Spleen (tissue), 11 donors: ENCODE measurements at regions not wholly inside any gene's neighbourhood (a gene's known extent, or its start where the extent isn't known, plus 50 kb on each side); places are given as distances from the start of the nearest gene placed in this dataset.

Experiments used
- DNase-seq: peaks from one replicate; pipeline ENCODE4 v3.0.0-alpha.2; 2020
- H3K27ac ChIP-seq, 8 donors: fragments of 200-600 bp; sonication (generic) in 7 of 8; 1 replicate in 4 of 8; 2 replicates in 4 of 8; pipeline versions ENCODE4 v1.5.0 to v1.8.0; 2016 to 2021; ENCODE audit warnings: inconsistent platforms in 4 of 8, mild to moderate bottlenecking in 4 of 8, moderate library complexity in 1 of 8
- H3K27me3 ChIP-seq, 7 donors: fragments of 200-600 bp; sonication (generic) in 6 of 7; replicated peaks in 1 of 7; 1 replicate in 4 of 7; 2 replicates in 3 of 7; pipeline versions ENCODE4 v1.5.0 to v1.8.0; 2016 to 2021; ENCODE audit warnings: inconsistent platforms in 3 of 7, mild to moderate bottlenecking in 1 of 7
- H3K36me3 ChIP-seq, 6 donors: fragments of 200-600 bp; sonication (generic) in 5 of 6; 1 replicate in 4 of 6; 2 replicates in 2 of 6; pipeline versions ENCODE4 v1.5.0 to v1.8.0; 2016 to 2021; ENCODE audit warnings: inconsistent platforms in 2 of 6
- H3K4me1 ChIP-seq, 6 donors: fragments of 200-600 bp; sonication (generic) in 5 of 6; 1 replicate in 3 of 6; 2 replicates in 3 of 6; pipeline versions ENCODE4 v1.5.0 to v1.8.0; 2016 to 2021; ENCODE audit warnings: inconsistent platforms in 3 of 6
- H3K4me3 ChIP-seq, 8 donors: fragments of 200-600 bp; sonication (generic) in 7 of 8; 1 replicate in 4 of 8; 2 replicates in 4 of 8; pipeline versions ENCODE4 v1.5.0 to v1.8.0; 2016 to 2021; ENCODE audit warnings: inconsistent platforms in 4 of 8, mild to moderate bottlenecking in 4 of 8, moderate library complexity in 2 of 8
- H3K9me3 ChIP-seq, 8 donors: fragments of 200-600 bp; sonication (generic) in 7 of 8; 1 replicate in 4 of 8; 2 replicates in 4 of 8; pipeline versions ENCODE4 v1.5.0 to v1.8.0; 2016 to 2021; ENCODE audit warnings: inconsistent platforms in 4 of 8
- POLR2A ChIP-seq, 3 donors: fragments of 450-650 bp; IDR thresholded peaks; one replicate each; pipeline ENCODE4 v1.5.1; 2017; ENCODE audit warnings: antibody characterized with exemption in 3 of 3, mild to moderate bottlenecking in 1 of 3
- POLR2AphosphoS5 ChIP-seq, 3 donors: sonication (generic); formaldehyde crosslinking; IDR thresholded peaks; one replicate each; pipeline ENCODE4 v1.5.1; 2017; ENCODE audit warnings: antibody characterized with exemption in 3 of 3
- WGBS, 5 donors: extraction: QIAGEN DNeasy Blood & Tissue Kit in 3 of 5; methylation state at CpG; one replicate each; pipeline versions ENCODE4 v1.1.5 to v1.1.7; 2013 to 2018; 5-methylcytosine and 5-hydroxymethylcytosine counted together
- intact Hi-C: fragments of 100-400 bp; cut with DNase I; formaldehyde crosslinking; loops from one replicate; pipeline ENCODE4 v1.15.0; 2023; ENCODE audit warnings: low total_unique reads
- TF ChIP-seq, protein P1 (sequence below), 11 experiments: fragments of 200-600 bp in 7 of 11; fragments of 450-650 bp in 4 of 11; sonication (generic) in 4 of 11; IDR thresholded peaks in 8 of 11; conservative IDR thresholded peaks in 3 of 11; 1 replicate in 7 of 11; 2 replicates in 4 of 11; pipeline versions ENCODE4 v1.4.0 to v1.8.0; 2016 to 2021; ENCODE audit warnings: antibody characterized with exemption in 11 of 11, inconsistent platforms in 4 of 11, mild to moderate bottlenecking in 1 of 11
- donor health status: healthy with polysubstance abuse.
- donor health status: DM: no; HTN: no; CAD: no; lungs with moderate emphysema.
- donor health status: DM: no; HTN: no; CAD: no.
- donor health status: Bipolar disorder and iron deficiency.
- donor health status: healthy.
- donor health status: DM: no; HTN: no; CAD: no.
- donor health status: DM: yes; HTN: yes; CAD: no.

DNA sequence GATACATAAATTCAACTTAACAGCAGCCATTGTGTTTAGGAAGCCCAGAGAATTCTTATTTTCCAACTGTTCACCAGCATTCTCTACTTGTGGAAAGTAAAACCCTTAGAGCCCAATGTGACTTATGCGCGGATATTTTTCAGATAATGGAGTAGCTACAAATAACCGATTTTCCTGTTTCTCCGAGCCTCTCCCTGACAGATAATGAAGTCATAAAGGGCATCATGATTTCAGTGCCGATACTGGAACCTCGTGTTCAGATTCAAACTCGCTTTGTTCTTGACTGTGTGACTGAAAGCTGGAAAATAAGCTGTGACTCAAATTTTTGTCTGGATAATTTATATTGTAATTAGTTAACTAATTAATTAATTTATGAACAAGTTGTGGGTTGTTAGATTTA, 228.2 kb downstream of the VAPA start:
- no peak overlapping the region for H3K4me3 ChIP-seq
- TF ChIP-seq POLR2A (IDR thresholded peaks at IDR 0.05) = no peak
- no peaks in the 10 kb centered on the region for H3K36me3 ChIP-seq
- WGBS, 5 donors = 92 to 95% (median 93%) methylated on average over 7 of the region's 7 CpGs
- intact Hi-C loops = no loop called here
- H3K9me3 ChIP-seq = no peaks in the 10 kb centered on the region
- H3K27ac ChIP-seq = no peak overlapping the region
- no peaks in the 10 kb centered on the region for H3K27me3 ChIP-seq
- peaks cover 0 to 12% (median 0%) of the 10 kb centered on the region in 6 donors for H3K4me1 ChIP-seq
- DNase-seq = no peak

DNA sequence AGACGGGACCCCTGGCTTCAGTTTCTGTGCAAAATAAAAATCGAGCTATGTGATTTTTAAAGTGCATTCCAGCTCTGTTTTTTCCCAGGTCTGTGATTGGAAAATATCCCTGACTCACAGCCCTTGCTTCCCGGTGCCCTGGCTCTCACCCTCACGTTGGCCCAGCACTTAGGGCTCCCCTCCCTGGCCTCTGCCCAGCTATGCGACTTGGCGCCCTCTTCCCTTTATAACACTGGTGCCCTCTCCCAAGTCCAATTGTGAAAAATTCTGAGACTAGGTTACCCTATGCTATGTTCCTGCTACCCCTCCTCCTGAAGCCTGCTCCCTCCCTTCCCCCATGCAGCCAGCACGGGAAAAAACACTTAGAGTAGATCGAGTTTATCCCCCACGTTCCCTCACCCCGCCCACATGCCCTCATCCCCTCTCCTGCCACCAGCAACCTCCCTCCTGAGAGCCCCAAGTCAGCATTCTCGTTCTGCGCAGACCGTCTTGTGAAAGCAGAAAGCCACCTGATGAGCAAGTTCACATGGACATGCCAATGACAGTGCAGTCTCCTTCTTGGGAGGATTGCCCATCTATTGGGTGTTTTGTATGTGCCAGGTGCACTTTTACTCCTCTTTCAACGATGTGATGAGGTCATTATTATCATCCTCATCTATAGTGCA, 228.8 kb downstream of the VAPA start:
- no peaks in the 10 kb centered on the region for H3K9me3 ChIP-seq
- peak overlapping the region in 1 of 8 donors; percentile 31 for H3K27ac ChIP-seq
- no peaks in the 10 kb centered on the region for H3K36me3 ChIP-seq
- H3K4me3 ChIP-seq = no peak overlapping the region
- DNase-seq = no peak
- H3K4me1 ChIP-seq = peaks cover 0 to 12% (median 0%) of the 10 kb centered on the region in 6 donors
- intact Hi-C loops = no loop called here
- no peaks in the 10 kb centered on the region for H3K27me3 ChIP-seq
- 61 to 80% (median 75%) methylated on average over 13 to 14 of the region's 14 CpGs for WGBS, 5 donors
- TF ChIP-seq, protein P1, sequence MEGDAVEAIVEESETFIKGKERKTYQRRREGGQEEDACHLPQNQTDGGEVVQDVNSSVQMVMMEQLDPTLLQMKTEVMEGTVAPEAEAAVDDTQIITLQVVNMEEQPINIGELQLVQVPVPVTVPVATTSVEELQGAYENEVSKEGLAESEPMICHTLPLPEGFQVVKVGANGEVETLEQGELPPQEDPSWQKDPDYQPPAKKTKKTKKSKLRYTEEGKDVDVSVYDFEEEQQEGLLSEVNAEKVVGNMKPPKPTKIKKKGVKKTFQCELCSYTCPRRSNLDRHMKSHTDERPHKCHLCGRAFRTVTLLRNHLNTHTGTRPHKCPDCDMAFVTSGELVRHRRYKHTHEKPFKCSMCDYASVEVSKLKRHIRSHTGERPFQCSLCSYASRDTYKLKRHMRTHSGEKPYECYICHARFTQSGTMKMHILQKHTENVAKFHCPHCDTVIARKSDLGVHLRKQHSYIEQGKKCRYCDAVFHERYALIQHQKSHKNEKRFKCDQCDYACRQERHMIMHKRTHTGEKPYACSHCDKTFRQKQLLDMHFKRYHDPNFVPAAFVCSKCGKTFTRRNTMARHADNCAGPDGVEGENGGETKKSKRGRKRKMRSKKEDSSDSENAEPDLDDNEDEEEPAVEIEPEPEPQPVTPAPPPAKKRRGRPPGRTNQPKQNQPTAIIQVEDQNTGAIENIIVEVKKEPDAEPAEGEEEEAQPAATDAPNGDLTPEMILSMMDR (IDR thresholded peaks at IDR 0.05 in 8 of 11, conservative IDR thresholded peaks at IDR 0.05 in 3 of 11) = no peak
- TF ChIP-seq POLR2AphosphoS5 (IDR thresholded peaks at IDR 0.05) (no peak), POLR2A (IDR thresholded peaks at IDR 0.05) (no peak)

DNA sequence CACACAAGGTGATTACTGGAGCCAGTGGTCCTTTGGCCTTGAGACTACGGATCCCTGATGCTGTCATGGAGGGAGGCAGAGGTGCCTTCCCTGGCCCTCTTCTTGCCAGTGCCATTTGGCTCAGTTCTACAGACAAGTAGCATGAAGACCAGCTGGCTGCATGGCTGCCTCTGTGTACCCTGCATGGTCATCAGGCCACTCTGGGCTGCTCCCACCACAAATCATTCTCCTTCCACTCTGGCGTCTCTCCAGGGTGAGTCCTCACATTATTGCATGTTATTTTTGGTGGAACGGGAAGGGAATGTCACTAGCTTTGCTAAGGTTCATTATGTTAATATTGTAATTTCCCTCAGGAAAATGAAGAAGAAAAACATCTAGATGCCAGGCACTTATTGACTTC, 229.8 kb downstream of the VAPA start:
- Histone ChIP-seq H3K9me3 (no peaks in the 10 kb centered on the region), H3K27ac (peak overlapping the region in 2 of 8 donors; percentile 2 to 31), H3K27me3 (no peaks in the 10 kb centered on the region), H3K4me1 (peaks cover 0 to 12% (median 0%) of the 10 kb centered on the region in 6 donors), H3K36me3 (no peaks in the 10 kb centered on the region), H3K4me3 (no peak overlapping the region)
- no peak for DNase-seq
- intact Hi-C loops = no loop called here
- TF ChIP-seq POLR2A (IDR thresholded peaks at IDR 0.05) = no peak
- no peak for TF ChIP-seq POLR2AphosphoS5 (IDR thresholded peaks at IDR 0.05)
- TF ChIP-seq, protein P1 (IDR thresholded peaks at IDR 0.05 in 8 of 11, conservative IDR thresholded peaks at IDR 0.05 in 3 of 11) = no peak
- WGBS, 5 donors = 66 to 86% (median 76%) methylated on average over 3 of the region's 3 CpGs

DNA sequence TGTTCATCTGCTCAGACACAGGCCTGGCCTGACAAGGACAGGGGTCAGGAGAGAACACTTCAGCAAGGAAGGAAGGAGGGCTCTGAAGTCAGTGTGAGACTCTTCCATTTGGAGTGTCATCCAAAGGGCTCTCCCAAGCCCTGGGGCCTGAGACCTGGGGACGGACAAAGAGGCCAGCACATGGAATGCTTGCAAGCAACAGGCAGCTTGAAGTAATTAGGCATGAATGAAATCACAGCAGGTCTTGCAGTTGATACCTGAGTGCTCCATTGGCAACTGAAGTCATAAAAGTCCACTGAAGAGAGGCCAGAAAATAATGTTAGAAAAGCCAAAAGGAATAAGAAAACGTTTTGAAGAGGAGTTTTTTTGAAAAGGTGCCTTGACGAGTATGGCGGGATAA, 231.7 kb downstream of the VAPA start:
- H3K36me3 ChIP-seq = no peaks in the 10 kb centered on the region
- no peak for DNase-seq
- H3K4me1 ChIP-seq = peaks cover 0 to 8% (median 0%) of the 10 kb centered on the region in 6 donors
- H3K27me3 ChIP-seq = no peaks in the 10 kb centered on the region
- no peak overlapping the region for H3K4me3 ChIP-seq
- H3K27ac ChIP-seq = no peak overlapping the region
- no peaks in the 10 kb centered on the region for H3K9me3 ChIP-seq
- intact Hi-C loops = no loop called here
- WGBS, 5 donors = 78 to 87% (median 80%) methylated on average over 4 of the region's 4 CpGs
- TF ChIP-seq POLR2A (IDR thresholded peaks at IDR 0.05) (no peak), POLR2AphosphoS5 (IDR thresholded peaks at IDR 0.05) (no peak)
- TF ChIP-seq, protein P1 (IDR thresholded peaks at IDR 0.05 in 8 of 11, conservative IDR thresholded peaks at IDR 0.05 in 3 of 11) = no peak
